ENCODE measurements at regions not wholly inside any gene's neighbourhood (a gene's known extent, or its start where the extent isn't known, plus 50 kb on each side); places are given as distances from the start of the nearest gene placed in this dataset.

- TF ChIP-seq ZNF707 (tag by site-specific recombination; IDR thresholded peaks at IDR 0.05) = no peak
- TF ChIP-seq ZNF133 (tag by site-specific recombination; IDR thresholded peaks at IDR 0.05) = no peak
- TF ChIP-seq ZBTB17 (tag by site-specific recombination; IDR thresholded peaks at IDR 0.05) = no peak
- TF ChIP-seq ZNF600 (tag by site-specific recombination; IDR thresholded peaks at IDR 0.05) = no peak
- TF ChIP-seq ZNF366 (tag by site-specific recombination; conservative IDR thresholded peaks at IDR 0.05) = no peak
- TF ChIP-seq ELK4 (IDR thresholded peaks at IDR 0.05; ENCODE audit: borderline replicate concordance, low read depth, low read length) = no peak
- TF ChIP-seq ZNF571 (tag by site-specific recombination; IDR thresholded peaks at IDR 0.05) = no peak
- no peak for TF ChIP-seq GLI4 (tag by site-specific recombination; IDR thresholded peaks at IDR 0.05)
- no peak for TF ChIP-seq ZBTB1 (tag by site-specific recombination; IDR thresholded peaks at IDR 0.05)
- no peak for TF ChIP-seq ZBTB44 (tag by site-specific recombination; IDR thresholded peaks at IDR 0.05)
- TF ChIP-seq ZFHX2 (tag by site-specific recombination; conservative IDR thresholded peaks at IDR 0.05) = no peak
Measured at GRCh38 chr6:105691081-105691480, 288.2 kb upstream of the PREP start (continued).

- Histone ChIP-seq H3K4me3 (ENCODE audit: low read depth, low read length) (no peak overlapping the region), H3K27ac (ENCODE audit: extremely low read depth, low read depth, low read length) (no peak overlapping the region), H3K9me3 (ENCODE audit: control insufficient read depth, insufficient read depth, low read depth, low read length) (no peaks in the 10 kb centered on the region), H3K36me3 (ENCODE audit: control insufficient read depth in 2 of 2, insufficient read depth in 1 of 2, low read length in 2 of 2) (no peaks in the 10 kb centered on the region), H3K4me1 (ENCODE audit: control insufficient read depth, insufficient read depth, low read length) (no peaks in the 10 kb centered on the region)
- ChIA-PET CTCF (no interaction called here), POLR2A (no interaction called here)
- no peak for TF ChIP-seq ZNF660 (tag by site-specific recombination; IDR thresholded peaks at IDR 0.05)
- TF ChIP-seq, protein P1, sequence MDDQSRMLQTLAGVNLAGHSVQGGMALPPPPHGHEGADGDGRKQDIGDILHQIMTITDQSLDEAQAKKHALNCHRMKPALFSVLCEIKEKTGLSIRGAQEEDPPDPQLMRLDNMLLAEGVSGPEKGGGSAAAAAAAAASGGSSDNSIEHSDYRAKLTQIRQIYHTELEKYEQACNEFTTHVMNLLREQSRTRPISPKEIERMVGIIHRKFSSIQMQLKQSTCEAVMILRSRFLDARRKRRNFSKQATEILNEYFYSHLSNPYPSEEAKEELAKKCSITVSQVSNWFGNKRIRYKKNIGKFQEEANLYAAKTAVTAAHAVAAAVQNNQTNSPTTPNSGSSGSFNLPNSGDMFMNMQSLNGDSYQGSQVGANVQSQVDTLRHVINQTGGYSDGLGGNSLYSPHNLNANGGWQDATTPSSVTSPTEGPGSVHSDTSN (CRISPR knock-in tag; IDR thresholded peaks at IDR 0.05) = no peak
- TF ChIP-seq PRDM4 (tag by site-specific recombination; IDR thresholded peaks at IDR 0.05) = no peak
- no peak for TF ChIP-seq ZNF155 (tag by site-specific recombination; IDR thresholded peaks at IDR 0.05)
- no peak for TF ChIP-seq ZNF24 (tag by site-specific recombination; IDR thresholded peaks at IDR 0.05)
- no peak for TF ChIP-seq ZBTB1 (tag by site-specific recombination; IDR thresholded peaks at IDR 0.05)
- no peak for TF ChIP-seq ZBTB49 (tag by site-specific recombination; IDR thresholded peaks at IDR 0.05; ENCODE audit: low read depth)
- no peak for TF ChIP-seq ZNF658 (tag by site-specific recombination; IDR thresholded peaks at IDR 0.05)
- TF ChIP-seq ZNF239 (tag by site-specific recombination; IDR thresholded peaks at IDR 0.05) = no peak
Measured at GRCh38 chr6:105688573-105688972, 285.7 kb upstream of the PREP start.
